ENCODE measurements at regions not wholly inside any gene's neighbourhood (a gene's known extent, or its start where the extent isn't known, plus 50 kb on each side); places are given as distances from the start of the nearest gene placed in this dataset.
A peak's percentile ranks its signal among the peaks of the same experiment; 100 is the strongest.

DNA sequence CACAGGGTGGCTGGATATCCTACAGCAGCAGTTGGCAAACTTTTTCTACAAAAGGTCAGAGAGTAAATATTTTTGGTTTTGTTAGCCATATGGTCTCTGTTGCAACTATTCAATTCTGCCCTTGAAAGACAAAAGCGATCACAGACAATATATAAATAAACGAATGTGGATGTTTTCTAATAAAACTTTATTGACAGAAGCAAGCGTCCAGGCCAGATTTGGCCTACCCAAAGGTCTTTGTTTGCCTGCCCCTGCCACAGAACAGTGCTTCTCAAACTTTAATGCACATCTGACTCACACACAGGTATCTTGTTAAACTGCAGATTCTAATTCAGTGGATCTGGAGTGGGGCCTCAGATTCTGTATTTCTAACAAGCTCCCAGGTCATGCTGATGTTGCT, 621.4 kb upstream of the DIPK2B start:
- no peak overlapping the region for H2BK15ac ChIP-seq (ENCODE audit: low read depth, low read length)
- H3K4ac ChIP-seq (ENCODE audit: low read depth, low read length): no peak overlapping the region
- peaks cover 1% of the 10 kb centered on the region; the same call in 1 of the 2 replicates for H3K36me3 ChIP-seq (ENCODE audit: control insufficient read depth, insufficient read depth, low read length)
- H3K18ac ChIP-seq (ENCODE audit: low read depth, low read length): no peak overlapping the region; the same call in 1 of the 2 replicates
- no peak overlapping the region for H3K27ac ChIP-seq (ENCODE audit: insufficient read depth, low read length)
- dilution Hi-C loops (cut with HindIII; ENCODE audit: low sequenced_read_pairs, unreplicated experiment) (no loop called here), intact Hi-C loops (cut with micrococcal nuclease) (no loop called here), in situ Hi-C loops (cut with MboI; ENCODE audit: low sequenced_read_pairs) (no loop called here)
- no peaks in the 10 kb centered on the region; the same call in 1 of the 2 replicates for H3K27me3 ChIP-seq (ENCODE audit: control insufficient read depth, insufficient read depth, low read length)
- POLR2A ChIA-PET (ENCODE audit: unreplicated experiment): no interaction called here
- H3K79me1 ChIP-seq (ENCODE audit: low read depth in 1 of 2, low read length in 2 of 2): peaks cover 4 to 6% of the 10 kb centered on the region in 2 experiments; a peak in 2 of 4 replicates
- no peak overlapping the region for H2AK9ac ChIP-seq (replicated peaks; ENCODE audit: low read depth, low read length, poor library complexity)
- no peak for TF ChIP-seq MAFK (IDR thresholded peaks at IDR 0.05; ENCODE audit: low read depth, low read length)
- no peak for TF ChIP-seq RCOR1 (IDR thresholded peaks at IDR 0.05; ENCODE audit: insufficient replicate concordance, low read length)
- TF ChIP-seq, protein P1, sequence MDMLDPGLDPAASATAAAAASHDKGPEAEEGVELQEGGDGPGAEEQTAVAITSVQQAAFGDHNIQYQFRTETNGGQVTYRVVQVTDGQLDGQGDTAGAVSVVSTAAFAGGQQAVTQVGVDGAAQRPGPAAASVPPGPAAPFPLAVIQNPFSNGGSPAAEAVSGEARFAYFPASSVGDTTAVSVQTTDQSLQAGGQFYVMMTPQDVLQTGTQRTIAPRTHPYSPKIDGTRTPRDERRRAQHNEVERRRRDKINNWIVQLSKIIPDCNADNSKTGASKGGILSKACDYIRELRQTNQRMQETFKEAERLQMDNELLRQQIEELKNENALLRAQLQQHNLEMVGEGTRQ (IDR thresholded peaks at IDR 0.05; ENCODE audit: low read depth, low read length): no peak
- no peak for TF ChIP-seq FOS (IDR thresholded peaks at IDR 0.05; ENCODE audit: low read depth, low read length)
- TF ChIP-seq RAD21 (IDR thresholded peaks at IDR 0.05; ENCODE audit: low read length): no peak
- no peak for TF ChIP-seq ELK1 (IDR thresholded peaks at IDR 0.05; ENCODE audit: borderline replicate concordance, low read depth, low read length)
- TF ChIP-seq, protein P2, sequence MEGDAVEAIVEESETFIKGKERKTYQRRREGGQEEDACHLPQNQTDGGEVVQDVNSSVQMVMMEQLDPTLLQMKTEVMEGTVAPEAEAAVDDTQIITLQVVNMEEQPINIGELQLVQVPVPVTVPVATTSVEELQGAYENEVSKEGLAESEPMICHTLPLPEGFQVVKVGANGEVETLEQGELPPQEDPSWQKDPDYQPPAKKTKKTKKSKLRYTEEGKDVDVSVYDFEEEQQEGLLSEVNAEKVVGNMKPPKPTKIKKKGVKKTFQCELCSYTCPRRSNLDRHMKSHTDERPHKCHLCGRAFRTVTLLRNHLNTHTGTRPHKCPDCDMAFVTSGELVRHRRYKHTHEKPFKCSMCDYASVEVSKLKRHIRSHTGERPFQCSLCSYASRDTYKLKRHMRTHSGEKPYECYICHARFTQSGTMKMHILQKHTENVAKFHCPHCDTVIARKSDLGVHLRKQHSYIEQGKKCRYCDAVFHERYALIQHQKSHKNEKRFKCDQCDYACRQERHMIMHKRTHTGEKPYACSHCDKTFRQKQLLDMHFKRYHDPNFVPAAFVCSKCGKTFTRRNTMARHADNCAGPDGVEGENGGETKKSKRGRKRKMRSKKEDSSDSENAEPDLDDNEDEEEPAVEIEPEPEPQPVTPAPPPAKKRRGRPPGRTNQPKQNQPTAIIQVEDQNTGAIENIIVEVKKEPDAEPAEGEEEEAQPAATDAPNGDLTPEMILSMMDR (conservative IDR thresholded peaks at IDR 0.05; ENCODE audit: low read depth, low read length): no peak
- no peak for TF ChIP-seq CHD1 (IDR thresholded peaks at IDR 0.05; ENCODE audit: low read depth, low read length)
- no peak for TF ChIP-seq CEBPB (IDR thresholded peaks at IDR 0.05; ENCODE audit: low read depth, low read length)
- no peak for TF ChIP-seq POLR2A (IDR thresholded peaks at IDR 0.05; ENCODE audit: low read depth, low read length)
- TF ChIP-seq BHLHE40 (IDR thresholded peaks at IDR 0.05; ENCODE audit: low read depth, low read length): no peak
- no peak for TF ChIP-seq MAZ (IDR thresholded peaks at IDR 0.05; ENCODE audit: borderline replicate concordance, low read depth, low read length)
- no peak for TF ChIP-seq SMC3 (IDR thresholded peaks at IDR 0.05; ENCODE audit: low read depth, low read length)
- TF ChIP-seq MXI1 (IDR thresholded peaks at IDR 0.05; ENCODE audit: borderline replicate concordance, low read depth, low read length): no peak
- TF ChIP-seq NFE2L2 (IDR thresholded peaks at IDR 0.05; ENCODE audit: low read depth, low read length): no peak
- no peak for TF ChIP-seq RFX5 (IDR thresholded peaks at IDR 0.05; ENCODE audit: low read depth, low read length)
- no peak overlapping the region for H3K14ac ChIP-seq (replicated peaks; ENCODE audit: low read depth, low read length)
- no peak overlapping the region for H3K23ac ChIP-seq (ENCODE audit: low read depth, low read length)
- CTCF ChIA-PET: no interaction called here
- no peak overlapping the region for H3K4me2 ChIP-seq (ENCODE audit: low read depth, low read length)
- no peak overlapping the region for H2BK20ac ChIP-seq (ENCODE audit: low read depth, low read length)
- no peak overlapping the region for H3K9ac ChIP-seq (ENCODE audit: low read depth, low read length)
- no peak for ATAC-seq (ENCODE audit: low read depth)
- H2BK120ac ChIP-seq (ENCODE audit: low read depth, low read length): peak overlapping the region; percentile 30; the same call in 1 of the 2 replicates
- DNase-seq: no peak
- H3K4me3 ChIP-seq (ENCODE audit: insufficient read depth, low read depth, low read length): no peak overlapping the region
- H4K5ac ChIP-seq (ENCODE audit: low read depth, low read length): no peak overlapping the region
- H3K56ac ChIP-seq (ENCODE audit: extremely low read depth, insufficient read depth, low read length): no peak overlapping the region
- H2BK5ac ChIP-seq (ENCODE audit: low read depth, low read length, poor library complexity, severe bottlenecking): peak overlapping the region; percentile 37
- no peaks in the 10 kb centered on the region; the same call in 1 of the 2 replicates for H3K9me1 ChIP-seq (ENCODE audit: insufficient read depth, low read length)
- no peak overlapping the region for H4K8ac ChIP-seq (ENCODE audit: low read depth in 2 of 2, low read length in 2 of 2)
- no CpG with 5 or more reads among the region's 3 CpGs for WGBS, 2 experiments (ENCODE audit: extremely low coverage in 2 of 2, insufficient read length in 1 of 2)
- no peaks in the 10 kb centered on the region for H4K20me1 ChIP-seq (ENCODE audit: insufficient read depth, low read length)
- BruUV-seq (replicated peaks): no TSS peak
- H4K91ac ChIP-seq (ENCODE audit: insufficient read depth, low read depth, low read length): no peak overlapping the region
- H3K9me3 ChIP-seq (ENCODE audit: control insufficient read depth, insufficient read depth, low read length): no peaks in the 10 kb centered on the region
- no peak overlapping the region for H2AFZ ChIP-seq (replicated peaks; ENCODE audit: low read length, poor library complexity)
- H3K4me1 ChIP-seq (ENCODE audit: control insufficient read depth, insufficient read depth, low read length): no peaks in the 10 kb centered on the region
- no peak overlapping the region for H2AK5ac ChIP-seq (ENCODE audit: low read depth, low read length)

All from IMR-90 (cell line).